HEK293 (cell line): ENCODE measurements at regions not wholly inside any gene's neighbourhood (a gene's known extent, or its start where the extent isn't known, plus 50 kb on each side); places are given as distances from the start of the nearest gene placed in this dataset.

Source experiments
- TF ChIP-seq, protein P1 (sequence below): fragments of 450-650 bp; formaldehyde crosslinking; optimal IDR thresholded peaks from 2 replicates; pipeline ENCODE3; 2016; ENCODE audit warnings: missing biosample characterization, mild to moderate bottlenecking, missing genetic modification characterization
- TF ChIP-seq, protein P2 (sequence below): fragments of 450-650 bp; formaldehyde crosslinking; IDR thresholded peaks from 2 replicates; pipeline ENCODE4 v1.5.1; 2016; ENCODE audit warnings: missing biosample characterization, missing genetic modification characterization

DNA sequence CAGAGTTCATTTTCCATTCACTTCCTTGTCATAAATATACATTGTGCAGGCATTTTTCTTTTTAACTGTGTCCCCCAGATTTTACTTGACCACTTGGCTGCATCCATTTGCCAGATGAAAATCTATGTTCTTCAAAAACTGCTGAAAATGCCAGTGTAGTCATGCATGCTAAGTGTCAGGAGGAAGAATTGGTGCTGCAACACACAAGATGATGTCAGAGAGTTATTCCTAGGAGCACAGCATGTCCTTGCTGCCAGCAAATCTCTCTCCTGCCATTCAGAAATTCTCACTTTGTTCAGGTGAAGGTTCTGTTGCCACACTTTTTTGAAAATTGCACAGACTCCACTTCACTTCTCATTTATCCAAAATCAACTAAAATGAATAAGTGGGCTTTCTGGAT is 106.4 kb upstream of the MAGI3 start:
- TF ChIP-seq, protein P1, sequence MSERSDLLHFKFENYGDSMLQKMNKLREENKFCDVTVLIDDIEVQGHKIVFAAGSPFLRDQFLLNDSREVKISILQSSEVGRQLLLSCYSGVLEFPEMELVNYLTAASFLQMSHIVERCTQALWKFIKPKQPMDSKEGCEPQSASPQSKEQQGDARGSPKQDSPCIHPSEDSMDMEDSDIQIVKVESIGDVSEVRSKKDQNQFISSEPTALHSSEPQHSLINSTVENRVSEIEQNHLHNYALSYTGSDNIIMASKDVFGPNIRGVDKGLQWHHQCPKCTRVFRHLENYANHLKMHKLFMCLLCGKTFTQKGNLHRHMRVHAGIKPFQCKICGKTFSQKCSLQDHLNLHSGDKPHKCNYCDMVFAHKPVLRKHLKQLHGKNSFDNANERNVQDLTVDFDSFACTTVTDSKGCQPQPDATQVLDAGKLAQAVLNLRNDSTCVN = no peak
- TF ChIP-seq, protein P2, sequence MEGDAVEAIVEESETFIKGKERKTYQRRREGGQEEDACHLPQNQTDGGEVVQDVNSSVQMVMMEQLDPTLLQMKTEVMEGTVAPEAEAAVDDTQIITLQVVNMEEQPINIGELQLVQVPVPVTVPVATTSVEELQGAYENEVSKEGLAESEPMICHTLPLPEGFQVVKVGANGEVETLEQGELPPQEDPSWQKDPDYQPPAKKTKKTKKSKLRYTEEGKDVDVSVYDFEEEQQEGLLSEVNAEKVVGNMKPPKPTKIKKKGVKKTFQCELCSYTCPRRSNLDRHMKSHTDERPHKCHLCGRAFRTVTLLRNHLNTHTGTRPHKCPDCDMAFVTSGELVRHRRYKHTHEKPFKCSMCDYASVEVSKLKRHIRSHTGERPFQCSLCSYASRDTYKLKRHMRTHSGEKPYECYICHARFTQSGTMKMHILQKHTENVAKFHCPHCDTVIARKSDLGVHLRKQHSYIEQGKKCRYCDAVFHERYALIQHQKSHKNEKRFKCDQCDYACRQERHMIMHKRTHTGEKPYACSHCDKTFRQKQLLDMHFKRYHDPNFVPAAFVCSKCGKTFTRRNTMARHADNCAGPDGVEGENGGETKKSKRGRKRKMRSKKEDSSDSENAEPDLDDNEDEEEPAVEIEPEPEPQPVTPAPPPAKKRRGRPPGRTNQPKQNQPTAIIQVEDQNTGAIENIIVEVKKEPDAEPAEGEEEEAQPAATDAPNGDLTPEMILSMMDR (tag by site-specific recombination) = no peak
